ENCODE measurements at regions not wholly inside any gene's neighbourhood (a gene's known extent, or its start where the extent isn't known, plus 50 kb on each side); places are given as distances from the start of the nearest gene placed in this dataset.

- TF ChIP-seq CTCF (IDR thresholded peaks at IDR 0.05; ENCODE audit: borderline replicate concordance, extremely low read depth, low read length, poor library complexity, severe bottlenecking), result no peak
- TF ChIP-seq EZH2 (IDR thresholded peaks at IDR 0.05; ENCODE audit: borderline replicate concordance, low read depth, low read length, severe bottlenecking), result no peak
These were observed 500.2 kb upstream of the CDH6 start for GRCh38 chr5:30693326-30693725.

Data from DND-41 (cell line).